ENCODE measurements at regions not wholly inside any gene's neighbourhood (a gene's known extent, or its start where the extent isn't known, plus 50 kb on each side); places are given as distances from the start of the nearest gene placed in this dataset.

GRCh38 chr13:50417597-50417996 lies 402.4 kb downstream of the KCNRG start:
- H3K9me3 ChIP-seq (ENCODE audit: control insufficient read depth, insufficient read depth, low read length) = no peaks in the 10 kb centered on the region
- WGBS (ENCODE audit: insufficient coverage) = 82% methylated on average over 7 of the region's 7 CpGs
- ATAC-seq (no peak), DNase-seq (no peak)
- intact Hi-C loops (cut with micrococcal nuclease) = no loop called here
- H3K9me3 Mint-ChIP-seq = no peaks in the 10 kb centered on the region
- peaks cover 7% of the 10 kb centered on the region for H3K4me1 ChIP-seq (ENCODE audit: control insufficient read depth, insufficient read depth, low read length)
- no peak overlapping the region for H3K27ac Mint-ChIP-seq
- TF ChIP-seq CTCF (IDR thresholded peaks at IDR 0.05) = no peak
- peaks cover 5 to 6% of the 10 kb centered on the region in 2 donors for H3K4me1 Mint-ChIP-seq
- no peak overlapping the region for H3K27ac ChIP-seq (ENCODE audit: low read length)
- H3K27me3 ChIP-seq (ENCODE audit: control insufficient read depth, insufficient read depth, low read length) = no peaks in the 10 kb centered on the region
- no peak overlapping the region for H3K4me3 Mint-ChIP-seq
- no peak overlapping the region for H3K4me3 ChIP-seq (ENCODE audit: low read length)
- H3K36me3 Mint-ChIP-seq = no peaks in the 10 kb centered on the region
- peaks cover 2 to 8% of the 10 kb centered on the region in 2 donors for H3K27me3 Mint-ChIP-seq (ENCODE audit: low read depth in 2 of 2)
- no peaks in the 10 kb centered on the region for H3K36me3 ChIP-seq (ENCODE audit: control insufficient read depth, insufficient read depth, low read length)

GRCh38 chr13:50419331-50419865 lies 404.2 kb downstream of the KCNRG start:
- Mint-ChIP-seq H3K4me3 (no peak overlapping the region), H3K36me3 (no peaks in the 10 kb centered on the region), H3K27ac (no peak overlapping the region), H3K27me3 (ENCODE audit: low read depth in 2 of 2) (no peaks in the 10 kb centered on the region), H3K9me3 (no peaks in the 10 kb centered on the region), H3K4me1 (peaks cover 11% of the 10 kb centered on the region in 2 donors)
- DNase-seq (no peak), ATAC-seq (no peak)
- Histone ChIP-seq H3K4me1 (ENCODE audit: control insufficient read depth, insufficient read depth, low read length) (peaks cover 11% of the 10 kb centered on the region), H3K36me3 (ENCODE audit: control insufficient read depth, insufficient read depth, low read length) (no peaks in the 10 kb centered on the region), H3K27me3 (ENCODE audit: control insufficient read depth, insufficient read depth, low read length) (no peaks in the 10 kb centered on the region), H3K27ac (ENCODE audit: low read length) (no peak overlapping the region), H3K4me3 (ENCODE audit: low read length) (no peak overlapping the region), H3K9me3 (ENCODE audit: control insufficient read depth, insufficient read depth, low read length) (no peaks in the 10 kb centered on the region)
- WGBS (ENCODE audit: insufficient coverage) = 100% methylated on average over 1 of the region's 2 CpGs
- TF ChIP-seq CTCF (IDR thresholded peaks at IDR 0.05) = no peak
- intact Hi-C loops (cut with micrococcal nuclease) = no loop called here

GRCh38 chr13:50419896-50420295 lies 404.7 kb downstream of the KCNRG start:
- no peaks in the 10 kb centered on the region for H3K36me3 ChIP-seq (ENCODE audit: control insufficient read depth, insufficient read depth, low read length)
- no peak for DNase-seq
- ATAC-seq = no peak
- Mint-ChIP-seq H3K9me3 (no peaks in the 10 kb centered on the region), H3K4me1 (peaks cover 11 to 12% of the 10 kb centered on the region in 2 donors), H3K4me3 (no peak overlapping the region), H3K27me3 (ENCODE audit: low read depth in 2 of 2) (no peaks in the 10 kb centered on the region), H3K27ac (no peak overlapping the region), H3K36me3 (no peaks in the 10 kb centered on the region)
- no peak for TF ChIP-seq CTCF (IDR thresholded peaks at IDR 0.05)
- H3K27me3 ChIP-seq (ENCODE audit: control insufficient read depth, insufficient read depth, low read length) = no peaks in the 10 kb centered on the region
- H3K4me1 ChIP-seq (ENCODE audit: control insufficient read depth, insufficient read depth, low read length) = peaks cover 11% of the 10 kb centered on the region
- H3K27ac ChIP-seq (ENCODE audit: low read length) = no peak overlapping the region
- WGBS (ENCODE audit: insufficient coverage) = 98% methylated on average over 6 of the region's 6 CpGs
- no peak overlapping the region for H3K4me3 ChIP-seq (ENCODE audit: low read length)
- intact Hi-C loops (cut with micrococcal nuclease) = loop anchor here (10.0 kb wide), 1 partner anchor 975 kb away; the partner anchor contains the start of genes CAB39L and SETDB2
- no peaks in the 10 kb centered on the region for H3K9me3 ChIP-seq (ENCODE audit: control insufficient read depth, insufficient read depth, low read length)
